Stomach smooth muscle (tissue), 2 donors: ENCODE measurements at regions not wholly inside any gene's neighbourhood (a gene's known extent, or its start where the extent isn't known, plus 50 kb on each side); places are given as distances from the start of the nearest gene placed in this dataset.

Source experiments
- H3K27ac ChIP-seq: one replicate; pipeline ENCODE4 v1.7.0; 2013; ENCODE audit warnings: mild to moderate bottlenecking, low read length, inconsistent platforms
- H3K27me3 ChIP-seq, 2 donors: one replicate each; pipeline ENCODE4 v1.7.0; 2013; ENCODE audit warnings: low read length in 2 of 2; ENCODE audit not compliant: insufficient read depth in 2 of 2, control insufficient read depth in 1 of 2
- H3K36me3 ChIP-seq, 2 donors: one replicate each; pipeline ENCODE4 v1.7.0; 2013; ENCODE audit warnings: low read length in 2 of 2; ENCODE audit not compliant: control insufficient read depth in 2 of 2, insufficient read depth in 2 of 2
- H3K4me1 ChIP-seq: one replicate; pipeline ENCODE4 v1.7.0; 2013; ENCODE audit warnings: low read length; ENCODE audit not compliant: control insufficient read depth, insufficient read depth
- H3K4me3 ChIP-seq, 2 donors: one replicate each; pipeline ENCODE4 v1.7.0; 2013; ENCODE audit warnings: low read length in 2 of 2
- H3K9ac ChIP-seq, 2 donors: one replicate each; pipeline ENCODE4 v1.7.0; 2013; ENCODE audit warnings: low read length in 2 of 2, mild to moderate bottlenecking in 1 of 2
- H3K9me3 ChIP-seq, 2 donors: one replicate each; pipeline ENCODE4 v1.7.0; 2013; ENCODE audit warnings: low read length in 2 of 2; ENCODE audit not compliant: control insufficient read depth in 2 of 2
- donor health status: healthy.
- donor health status: Pancreatic carcinoma.

GRCh38 chr21:27454234-27454633 is 487.3 kb upstream of the ADAMTS5 start:
- no peaks in the 10 kb centered on the region for H3K9me3 ChIP-seq
- H3K27me3 ChIP-seq, result no peaks in the 10 kb centered on the region
- H3K4me3 ChIP-seq, result no peak overlapping the region
- H3K36me3 ChIP-seq, result no peaks in the 10 kb centered on the region
- H3K9ac ChIP-seq, result no peak overlapping the region
- no peak overlapping the region for H3K27ac ChIP-seq
- no peaks in the 10 kb centered on the region for H3K4me1 ChIP-seq

- no peak overlapping the region for H3K27ac ChIP-seq
- H3K9ac ChIP-seq, result no peak overlapping the region
- no peak overlapping the region for H3K4me3 ChIP-seq
- no peaks in the 10 kb centered on the region for H3K36me3 ChIP-seq
- no peaks in the 10 kb centered on the region for H3K9me3 ChIP-seq
- H3K27me3 ChIP-seq, result no peaks in the 10 kb centered on the region
- no peaks in the 10 kb centered on the region for H3K4me1 ChIP-seq
These were observed 484.2 kb upstream of the ADAMTS5 start for GRCh38 chr21:27451116-27451515.

GRCh38 chr21:27450216-27450615 is 483.3 kb upstream of the ADAMTS5 start:
- no peaks in the 10 kb centered on the region for H3K9me3 ChIP-seq
- H3K36me3 ChIP-seq, result no peaks in the 10 kb centered on the region
- H3K27me3 ChIP-seq, result no peaks in the 10 kb centered on the region
- H3K4me3 ChIP-seq, result no peak overlapping the region
- H3K9ac ChIP-seq, result no peak overlapping the region
- no peak overlapping the region for H3K27ac ChIP-seq
- H3K4me1 ChIP-seq, result no peaks in the 10 kb centered on the region

- Histone ChIP-seq H3K27me3 (no peaks in the 10 kb centered on the region), H3K4me3 (no peak overlapping the region), H3K36me3 (no peaks in the 10 kb centered on the region), H3K9ac (no peak overlapping the region), H3K9me3 (no peaks in the 10 kb centered on the region), H3K27ac (no peak overlapping the region), H3K4me1 (no peaks in the 10 kb centered on the region)
These were observed 482.1 kb upstream of the ADAMTS5 start for GRCh38 chr21:27448960-27449359.

- Histone ChIP-seq H3K4me3 (no peak overlapping the region), H3K9ac (no peak overlapping the region), H3K27ac (no peak overlapping the region)
These were observed 481.0 kb upstream of the ADAMTS5 start for GRCh38 chr21:27447843-27448242.

GRCh38 chr21:27429710-27430341 is 462.9 kb upstream of the ADAMTS5 start:
- Histone ChIP-seq H3K27me3 (no peaks in the 10 kb centered on the region), H3K9ac (no peak overlapping the region), H3K27ac (no peak overlapping the region), H3K9me3 (no peaks in the 10 kb centered on the region), H3K4me3 (no peak overlapping the region), H3K36me3 (no peaks in the 10 kb centered on the region), H3K4me1 (no peaks in the 10 kb centered on the region)

More at GRCh38 chr21:27447843-27448242, 481.0 kb upstream of the ADAMTS5 start:
- Histone ChIP-seq H3K27me3 (no peaks in the 10 kb centered on the region), H3K9me3 (no peaks in the 10 kb centered on the region), H3K36me3 (no peaks in the 10 kb centered on the region), H3K4me1 (no peaks in the 10 kb centered on the region)

- H3K27ac ChIP-seq, result no peak overlapping the region
- H3K4me3 ChIP-seq, result no peak overlapping the region
- no peaks in the 10 kb centered on the region for H3K36me3 ChIP-seq
- no peaks in the 10 kb centered on the region for H3K9me3 ChIP-seq
- no peaks in the 10 kb centered on the region for H3K4me1 ChIP-seq
- H3K27me3 ChIP-seq, result no peaks in the 10 kb centered on the region
- no peak overlapping the region for H3K9ac ChIP-seq
These were observed 459.3 kb upstream of the ADAMTS5 start for GRCh38 chr21:27426196-27426595.

- H3K36me3 ChIP-seq, result no peaks in the 10 kb centered on the region
- no peak overlapping the region for H3K9ac ChIP-seq
- no peaks in the 10 kb centered on the region for H3K9me3 ChIP-seq
- H3K4me3 ChIP-seq, result no peak overlapping the region
- H3K4me1 ChIP-seq, result no peaks in the 10 kb centered on the region
- H3K27me3 ChIP-seq, result no peaks in the 10 kb centered on the region
- H3K27ac ChIP-seq, result no peak overlapping the region
These were observed 458.7 kb upstream of the ADAMTS5 start for GRCh38 chr21:27425574-27425973.

GRCh38 chr21:27425172-27425571 is 458.3 kb upstream of the ADAMTS5 start:
- no peaks in the 10 kb centered on the region for H3K9me3 ChIP-seq
- H3K4me1 ChIP-seq, result no peaks in the 10 kb centered on the region
- no peak overlapping the region for H3K4me3 ChIP-seq
- H3K9ac ChIP-seq, result no peak overlapping the region
- no peak overlapping the region for H3K27ac ChIP-seq
- H3K27me3 ChIP-seq, result no peaks in the 10 kb centered on the region
- no peaks in the 10 kb centered on the region for H3K36me3 ChIP-seq

- Histone ChIP-seq H3K9ac (no peak overlapping the region), H3K4me3 (no peak overlapping the region), H3K27ac (no peak overlapping the region), H3K9me3 (no peaks in the 10 kb centered on the region), H3K4me1 (no peaks in the 10 kb centered on the region), H3K27me3 (no peaks in the 10 kb centered on the region), H3K36me3 (no peaks in the 10 kb centered on the region)
These were observed 457.7 kb upstream of the ADAMTS5 start for GRCh38 chr21:27424601-27425000.

GRCh38 chr21:27423906-27424595 is 457.2 kb upstream of the ADAMTS5 start:
- Histone ChIP-seq H3K9me3 (no peaks in the 10 kb centered on the region), H3K9ac (no peak overlapping the region), H3K27ac (no peak overlapping the region), H3K4me1 (no peaks in the 10 kb centered on the region), H3K36me3 (no peaks in the 10 kb centered on the region), H3K27me3 (no peaks in the 10 kb centered on the region), H3K4me3 (no peak overlapping the region)
